HG02840 (cell line): ENCODE measurements at regions not wholly inside any gene's neighbourhood (a gene's known extent, or its start where the extent isn't known, plus 50 kb on each side); places are given as distances from the start of the nearest gene placed in this dataset.
"Not testable (repeated sequence)": the region's sequence is repeated elsewhere in the genome, so short reads cannot be mapped to it uniquely, and the experiment has no call there.

ENCODE experiments used
- ATAC-seq: cut with Tn5 transposase; IDR thresholded peaks from one replicate; pipeline ENCODE4 v1.9.1; 2021; ENCODE audit warnings: mild to moderate bottlenecking, moderate library complexity, moderate number of reproducible peaks; ENCODE audit not compliant: unreplicated experiment, low FRiP score

- not testable (repeated sequence) for ATAC-seq
These were observed 128.9 kb upstream of the PJA2 start for GRCh38 chr5:109538692-109539091.

GRCh38 chr5:109535090-109535489, 125.3 kb upstream of the PJA2 start:
- not testable (repeated sequence) for ATAC-seq

GRCh38 chr5:109533751-109534272, 124.0 kb upstream of the PJA2 start:
- ATAC-seq, result no peak

GRCh38 chr5:109532773-109533364, 123.1 kb upstream of the PJA2 start:
- no peak for ATAC-seq

- no peak for ATAC-seq
These were observed 121.5 kb upstream of the PJA2 start for GRCh38 chr5:109531262-109531661.

- ATAC-seq, result no peak
These were observed 120.2 kb upstream of the PJA2 start for GRCh38 chr5:109529987-109530386.

GRCh38 chr5:109529520-109529919, 119.7 kb upstream of the PJA2 start:
- ATAC-seq, result no peak

- no peak for ATAC-seq
These were observed 114.8 kb upstream of the PJA2 start for GRCh38 chr5:109524555-109524954.

GRCh38 chr5:109524026-109524425, 114.3 kb upstream of the PJA2 start:
- ATAC-seq, result no peak

- ATAC-seq, result no peak
These were observed 112.6 kb upstream of the PJA2 start for GRCh38 chr5:109522404-109522803.

GRCh38 chr5:109519416-109519815, 109.6 kb upstream of the PJA2 start:
- no peak for ATAC-seq

GRCh38 chr5:109516390-109516789, 106.6 kb upstream of the PJA2 start:
- ATAC-seq, result no peak

- no peak for ATAC-seq
These were observed 102.4 kb upstream of the PJA2 start for GRCh38 chr5:109511980-109512734.

GRCh38 chr5:109506556-109506955, 96.8 kb upstream of the PJA2 start:
- ATAC-seq, result no peak

GRCh38 chr5:109496112-109496511, 86.3 kb upstream of the PJA2 start:
- ATAC-seq, result no peak

GRCh38 chr5:109487753-109488420, 78.1 kb upstream of the PJA2 start:
- no peak for ATAC-seq

GRCh38 chr5:109486200-109486804, 76.5 kb upstream of the PJA2 start:
- no peak for ATAC-seq

- ATAC-seq, result no peak
These were observed 75.3 kb upstream of the PJA2 start for GRCh38 chr5:109485030-109485429.

GRCh38 chr5:109484597-109484996, 74.8 kb upstream of the PJA2 start:
- ATAC-seq, result no peak

- no peak for ATAC-seq
These were observed 73.7 kb upstream of the PJA2 start for GRCh38 chr5:109483395-109483971.

GRCh38 chr5:109482748-109483147, 73.0 kb upstream of the PJA2 start:
- no peak for ATAC-seq
